HG03354 (cell line): ENCODE measurements at regions not wholly inside any gene's neighbourhood (a gene's known extent, or its start where the extent isn't known, plus 50 kb on each side); places are given as distances from the start of the nearest gene placed in this dataset.

Experiments used
- ATAC-seq: cut with Tn5 transposase; IDR thresholded peaks from one replicate; pipeline ENCODE4 v1.9.1; 2021; ENCODE audit warnings: mild to moderate bottlenecking; ENCODE audit not compliant: unreplicated experiment, poor library complexity, severe bottlenecking

DNA sequence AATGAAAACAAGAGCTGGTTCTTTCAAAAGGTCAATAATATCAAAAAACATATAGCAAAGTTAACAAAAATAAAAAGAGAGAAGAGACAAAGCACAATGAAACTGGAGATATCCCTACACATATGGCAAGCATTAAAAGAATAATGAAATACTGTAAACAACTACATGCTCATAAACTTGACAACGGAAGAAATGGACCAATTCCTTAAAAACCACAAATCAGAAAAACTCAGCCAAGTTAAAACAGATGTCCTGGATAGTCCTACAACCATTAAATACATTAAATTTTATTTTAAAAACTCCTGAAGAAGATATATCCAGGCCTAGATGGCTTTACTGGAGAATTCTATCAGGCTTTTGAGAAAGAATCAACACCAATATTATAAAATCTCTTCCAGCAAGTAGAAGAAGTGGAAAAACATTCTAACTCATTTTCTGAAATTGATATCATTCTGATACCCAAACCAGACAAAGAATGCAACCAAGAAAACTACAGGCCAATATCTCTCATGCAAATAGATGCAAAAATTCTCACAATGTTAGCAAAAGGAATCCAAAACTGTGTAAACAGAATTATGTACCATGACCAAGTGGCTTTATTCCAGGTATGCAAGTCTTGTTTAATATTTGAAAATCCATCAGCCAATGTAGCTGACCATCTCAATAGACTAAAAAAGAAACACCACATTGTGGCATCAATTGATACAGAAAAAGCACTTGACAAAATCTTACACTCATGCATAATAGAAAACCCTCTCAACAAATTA lies 56.1 kb upstream of the LRRC7 start:
- ATAC-seq: no peak

DNA sequence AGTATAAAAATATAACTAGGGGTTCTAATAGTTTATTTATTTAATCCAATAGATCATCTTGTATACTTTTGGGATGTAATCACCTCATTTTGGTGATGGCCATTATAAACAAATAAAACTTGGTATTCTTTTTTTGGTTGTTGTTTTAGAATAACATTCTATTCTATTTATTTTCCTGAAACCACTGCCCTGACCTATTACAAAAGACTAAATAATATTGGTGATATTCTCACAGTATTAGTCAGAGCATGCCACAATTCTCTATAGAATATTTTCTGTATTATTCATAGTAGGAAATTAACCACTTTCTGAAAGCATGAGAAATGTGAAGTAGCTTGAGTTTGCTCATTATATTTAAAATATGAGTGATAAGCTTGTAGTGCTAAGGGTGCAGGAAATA lies 54.1 kb upstream of the LRRC7 start:
- ATAC-seq: no peak
